Sigmoid colon (tissue), 6 donors: ENCODE measurements at regions not wholly inside any gene's neighbourhood (a gene's known extent, or its start where the extent isn't known, plus 50 kb on each side); places are given as distances from the start of the nearest gene placed in this dataset.

Source experiments
- DNase-seq: peaks from one replicate; pipeline ENCODE4 v3.0.0-alpha.2; 2019
- H3K27ac ChIP-seq, 4 donors: fragments of 200-600 bp; sonication (generic); one replicate each; pipeline ENCODE4 v1.5.1; 2016 to 2019; ENCODE audit warnings: mild to moderate bottlenecking in 1 of 4
- H3K27me3 ChIP-seq, 3 donors: fragments of 200-600 bp; sonication (generic); one replicate each; pipeline ENCODE4 v1.5.1; 2019; ENCODE audit warnings: mild to moderate bottlenecking in 1 of 3
- H3K36me3 ChIP-seq, 4 donors: fragments of 200-600 bp; sonication (generic); one replicate each; pipeline ENCODE4 v1.5.1; 2016 to 2019
- H3K4me1 ChIP-seq, 4 donors: fragments of 200-600 bp; sonication (generic); one replicate each; pipeline ENCODE4 v1.5.1; 2017 to 2019
- H3K4me3 ChIP-seq, 4 donors: fragments of 200-600 bp; sonication (generic); one replicate each; pipeline ENCODE4 v1.5.1; 2017 to 2019; ENCODE audit warnings: mild to moderate bottlenecking in 2 of 4, moderate library complexity in 1 of 4
- H3K9me3 ChIP-seq, 4 donors: fragments of 200-600 bp in 3 of 4; sonication (generic) in 3 of 4; one replicate each; pipeline versions ENCODE4 v1.5.1 to v1.6.1; 2013 to 2019
- EP300 ChIP-seq, 4 donors: sonication (generic); formaldehyde crosslinking; IDR thresholded peaks; one replicate each; pipeline ENCODE4 v1.6.1; 2017; ENCODE audit warnings: antibody characterized with exemption in 4 of 4
- POLR2A ChIP-seq, 2 donors: fragments of 450-650 bp; IDR thresholded peaks; one replicate each; pipeline ENCODE4 v1.6.1; 2016; ENCODE audit warnings: antibody characterized with exemption in 2 of 2, mild to moderate bottlenecking in 2 of 2, moderate library complexity in 2 of 2
- POLR2AphosphoS5 ChIP-seq, 4 donors: sonication (generic); formaldehyde crosslinking; IDR thresholded peaks; one replicate each; pipeline ENCODE4 v1.6.1; 2017; ENCODE audit warnings: antibody characterized with exemption in 4 of 4
- WGBS, 2 donors: extraction: QIAGEN DNeasy Blood & Tissue Kit; methylation state at CpG; one replicate each; pipeline ENCODE4 v1.1.7; 2013; 5-methylcytosine and 5-hydroxymethylcytosine counted together
- intact Hi-C: fragments of 100-400 bp; cut with DNase I; formaldehyde crosslinking; loops from one replicate; pipeline ENCODE4 v1.15.1; 2023
- TF ChIP-seq, protein P1 (sequence below), 4 experiments: fragments of 450-650 bp in 3 of 4; fragments of 200-600 bp in 1 of 4; IDR thresholded peaks; one replicate each; pipeline ENCODE4 v1.5.1; 2016 to 2019; ENCODE audit warnings: antibody characterized with exemption in 4 of 4, mild to moderate bottlenecking in 3 of 4, moderate library complexity in 2 of 4
- donor health status: healthy with polysubstance abuse.
- donor health status: healthy.

DNA sequence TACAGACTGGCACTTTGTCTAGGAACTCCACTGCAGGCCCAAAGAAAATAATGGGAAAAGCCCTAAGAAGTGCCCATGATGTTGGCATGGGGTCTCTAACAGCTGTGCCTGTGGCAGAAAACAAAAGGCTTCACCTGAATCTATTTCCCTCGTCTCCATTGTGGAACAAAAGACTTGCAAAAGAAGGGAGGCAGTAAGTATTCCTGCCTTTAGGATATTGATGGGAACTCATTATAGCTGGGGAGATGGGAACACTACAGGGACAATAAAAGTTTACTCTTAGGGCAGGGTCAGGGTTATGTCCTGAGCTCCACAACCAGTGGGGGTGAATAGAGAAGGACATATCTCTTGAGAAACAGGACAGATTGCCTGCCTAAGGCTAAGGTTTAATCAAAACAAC lies 930.6 kb upstream of the EPHA6 start:
- no peaks in the 10 kb centered on the region for H3K4me1 ChIP-seq
- H3K36me3 ChIP-seq = no peaks in the 10 kb centered on the region
- H3K27me3 ChIP-seq = no peaks in the 10 kb centered on the region
- intact Hi-C loops = no loop called here
- no peak overlapping the region for H3K27ac ChIP-seq
- no peak for TF ChIP-seq POLR2A (IDR thresholded peaks at IDR 0.05)
- no peak for DNase-seq
- WGBS, 2 donors = 70 to 90% methylated on average over 1 of the region's 1 CpG
- no peak overlapping the region for H3K4me3 ChIP-seq
- no peaks in the 10 kb centered on the region for H3K9me3 ChIP-seq

DNA sequence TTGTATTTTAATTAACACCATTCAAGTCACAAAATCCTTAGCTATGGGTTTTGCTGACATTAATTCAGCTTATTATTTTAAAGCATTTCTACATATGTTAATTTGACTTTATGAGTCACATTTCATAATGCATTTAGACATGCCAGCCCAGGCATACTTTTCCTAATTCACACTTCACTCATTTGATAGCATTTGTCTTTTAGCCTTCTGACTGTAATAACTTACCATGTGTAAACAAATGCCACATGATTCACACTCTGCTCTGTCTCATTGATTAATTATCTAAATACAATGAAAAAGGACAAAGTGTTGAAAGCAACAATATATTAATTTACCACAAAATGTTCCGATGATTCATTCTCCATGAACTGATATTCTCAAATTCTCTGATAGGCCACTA lies 927.8 kb upstream of the EPHA6 start:
- no peak overlapping the region for H3K4me3 ChIP-seq
- intact Hi-C loops = no loop called here
- no peaks in the 10 kb centered on the region for H3K9me3 ChIP-seq
- H3K27me3 ChIP-seq = no peaks in the 10 kb centered on the region
- no peak overlapping the region for H3K27ac ChIP-seq
- DNase-seq = no peak
- no peaks in the 10 kb centered on the region for H3K36me3 ChIP-seq
- H3K4me1 ChIP-seq = no peaks in the 10 kb centered on the region
- WGBS, 2 donors = 91 to 95% methylated on average over 1 of the region's 1 CpG
- TF ChIP-seq EP300 (IDR thresholded peaks at IDR 0.05) (no peak), POLR2AphosphoS5 (IDR thresholded peaks at IDR 0.05) (no peak), POLR2A (IDR thresholded peaks at IDR 0.05) (no peak)
- TF ChIP-seq, protein P1, sequence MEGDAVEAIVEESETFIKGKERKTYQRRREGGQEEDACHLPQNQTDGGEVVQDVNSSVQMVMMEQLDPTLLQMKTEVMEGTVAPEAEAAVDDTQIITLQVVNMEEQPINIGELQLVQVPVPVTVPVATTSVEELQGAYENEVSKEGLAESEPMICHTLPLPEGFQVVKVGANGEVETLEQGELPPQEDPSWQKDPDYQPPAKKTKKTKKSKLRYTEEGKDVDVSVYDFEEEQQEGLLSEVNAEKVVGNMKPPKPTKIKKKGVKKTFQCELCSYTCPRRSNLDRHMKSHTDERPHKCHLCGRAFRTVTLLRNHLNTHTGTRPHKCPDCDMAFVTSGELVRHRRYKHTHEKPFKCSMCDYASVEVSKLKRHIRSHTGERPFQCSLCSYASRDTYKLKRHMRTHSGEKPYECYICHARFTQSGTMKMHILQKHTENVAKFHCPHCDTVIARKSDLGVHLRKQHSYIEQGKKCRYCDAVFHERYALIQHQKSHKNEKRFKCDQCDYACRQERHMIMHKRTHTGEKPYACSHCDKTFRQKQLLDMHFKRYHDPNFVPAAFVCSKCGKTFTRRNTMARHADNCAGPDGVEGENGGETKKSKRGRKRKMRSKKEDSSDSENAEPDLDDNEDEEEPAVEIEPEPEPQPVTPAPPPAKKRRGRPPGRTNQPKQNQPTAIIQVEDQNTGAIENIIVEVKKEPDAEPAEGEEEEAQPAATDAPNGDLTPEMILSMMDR (IDR thresholded peaks at IDR 0.05) = no peak

DNA sequence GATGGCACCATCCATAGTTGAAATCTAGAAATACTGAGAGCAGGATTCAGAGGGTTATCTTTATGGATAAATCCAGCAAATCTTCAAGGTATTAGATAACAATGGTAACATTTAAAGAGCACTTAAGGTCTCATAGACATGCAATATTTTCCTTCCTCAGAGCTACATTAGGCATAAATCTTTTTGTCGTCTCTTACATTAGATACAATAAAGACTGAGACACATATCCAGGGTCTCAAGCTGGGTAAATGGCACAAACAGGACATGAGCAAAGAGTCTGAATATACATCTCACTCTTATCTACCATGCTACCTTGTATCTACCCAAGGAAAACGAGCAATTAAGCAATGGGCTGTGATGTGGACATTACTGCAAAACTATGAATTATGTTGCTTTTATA lies 927.3 kb upstream of the EPHA6 start:
- Histone ChIP-seq H3K27ac (no peak overlapping the region), H3K9me3 (no peaks in the 10 kb centered on the region), H3K4me1 (no peaks in the 10 kb centered on the region), H3K36me3 (no peaks in the 10 kb centered on the region), H3K4me3 (no peak overlapping the region), H3K27me3 (no peaks in the 10 kb centered on the region)
- WGBS, 2 donors = 83 to 85% methylated on average over 2 of the region's 2 CpGs
- no peak for TF ChIP-seq POLR2A (IDR thresholded peaks at IDR 0.05)
- TF ChIP-seq, protein P1 (IDR thresholded peaks at IDR 0.05) = no peak
- no peak for TF ChIP-seq POLR2AphosphoS5 (IDR thresholded peaks at IDR 0.05)
- TF ChIP-seq EP300 (IDR thresholded peaks at IDR 0.05) = no peak
- DNase-seq = no peak
- intact Hi-C loops = no loop called here

DNA sequence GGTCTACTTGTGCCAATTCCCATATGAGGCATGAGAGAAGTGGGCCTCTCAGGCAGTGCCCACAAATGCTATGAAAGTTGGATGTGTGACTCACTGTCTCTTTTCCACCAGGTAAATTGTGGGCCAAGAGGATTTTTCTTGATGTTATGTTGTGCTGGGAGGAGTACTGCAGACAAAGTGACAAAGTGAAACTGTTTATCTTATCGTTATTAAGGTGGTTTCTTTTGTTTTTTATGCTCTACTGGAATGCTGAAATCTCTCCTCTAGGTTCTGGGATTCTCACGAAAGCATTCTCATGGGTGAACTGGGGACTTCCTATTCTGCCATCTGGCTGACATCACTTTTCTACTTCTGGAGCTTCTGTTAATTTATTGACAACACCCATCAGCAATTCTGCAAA lies 919.6 kb upstream of the EPHA6 start:
- H3K4me1 ChIP-seq = no peaks in the 10 kb centered on the region
- no peak for TF ChIP-seq POLR2A (IDR thresholded peaks at IDR 0.05)
- TF ChIP-seq POLR2AphosphoS5 (IDR thresholded peaks at IDR 0.05) = no peak
- TF ChIP-seq, protein P1 (IDR thresholded peaks at IDR 0.05) = no peak
- TF ChIP-seq EP300 (IDR thresholded peaks at IDR 0.05) = no peak
- H3K9me3 ChIP-seq = peaks cover 0 to 7% (median 0%) of the 10 kb centered on the region in 4 donors
- no peaks in the 10 kb centered on the region for H3K27me3 ChIP-seq
- no peaks in the 10 kb centered on the region for H3K36me3 ChIP-seq
- H3K27ac ChIP-seq = no peak overlapping the region
- no peak for DNase-seq
- H3K4me3 ChIP-seq = no peak overlapping the region
- 70 to 71% methylated on average over 2 of the region's 2 CpGs for WGBS, 2 donors
- intact Hi-C loops = no loop called here

DNA sequence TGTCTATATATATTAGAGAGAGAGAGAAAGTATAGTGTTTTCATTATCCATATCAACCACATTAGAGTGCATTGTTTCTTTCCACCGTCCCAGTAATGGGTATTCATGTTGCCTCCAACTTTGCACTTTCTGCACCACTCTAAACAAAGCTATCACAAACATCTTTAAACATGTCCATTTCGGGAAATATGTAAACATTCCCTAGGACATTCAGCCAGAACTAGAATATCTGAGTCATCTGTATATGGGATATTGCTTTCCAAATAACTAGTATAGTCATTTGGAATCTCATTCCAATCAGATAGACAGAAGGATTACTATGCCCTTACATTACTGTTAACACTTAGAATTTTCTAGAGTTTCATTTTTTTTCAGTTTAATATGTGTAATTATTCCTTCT lies 914.9 kb upstream of the EPHA6 start:
- TF ChIP-seq POLR2AphosphoS5 (IDR thresholded peaks at IDR 0.05) = no peak
- TF ChIP-seq EP300 (IDR thresholded peaks at IDR 0.05) = no peak
- TF ChIP-seq, protein P1 (IDR thresholded peaks at IDR 0.05) = no peak
- no peak for TF ChIP-seq POLR2A (IDR thresholded peaks at IDR 0.05)
- WGBS, 2 donors = 59% methylated on average over 2 of the region's 2 CpGs
- no peaks in the 10 kb centered on the region for H3K4me1 ChIP-seq
- no peak overlapping the region for H3K27ac ChIP-seq
- no peak for DNase-seq
- intact Hi-C loops = no loop called here
- no peaks in the 10 kb centered on the region for H3K27me3 ChIP-seq
- H3K9me3 ChIP-seq = no peaks in the 10 kb centered on the region
- no peak overlapping the region for H3K4me3 ChIP-seq
- no peaks in the 10 kb centered on the region for H3K36me3 ChIP-seq
